ENCODE measurements at regions not wholly inside any gene's neighbourhood (a gene's known extent, or its start where the extent isn't known, plus 50 kb on each side); places are given as distances from the start of the nearest gene placed in this dataset.

DNA sequence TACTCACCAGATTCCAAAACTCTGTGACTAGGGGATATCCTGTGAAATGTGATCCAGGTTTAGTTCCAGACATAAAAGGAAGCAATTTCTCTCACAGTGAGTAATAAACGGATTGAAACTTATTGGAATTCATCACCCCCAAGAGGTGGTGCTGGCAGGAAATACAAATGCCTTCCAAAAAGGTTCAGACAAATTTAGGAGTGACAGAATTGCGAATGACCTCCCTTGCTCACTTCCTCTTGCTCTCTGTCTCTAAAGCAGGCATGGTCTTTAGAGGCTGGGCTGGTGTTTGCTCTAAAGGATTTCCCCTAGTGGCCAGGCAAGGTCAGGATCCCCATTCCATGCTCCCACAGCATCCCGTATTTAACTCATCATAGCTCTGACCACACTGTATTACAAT lies 449.4 kb upstream of the PPP2R3A start:
- H3K36me3 ChIP-seq (ENCODE audit: control insufficient read depth, insufficient read depth, low read length), result no peaks in the 10 kb centered on the region
- no peak overlapping the region for H3K4me3 ChIP-seq (replicated peaks; ENCODE audit: low read depth, low read length)
- TF ChIP-seq, protein P1, sequence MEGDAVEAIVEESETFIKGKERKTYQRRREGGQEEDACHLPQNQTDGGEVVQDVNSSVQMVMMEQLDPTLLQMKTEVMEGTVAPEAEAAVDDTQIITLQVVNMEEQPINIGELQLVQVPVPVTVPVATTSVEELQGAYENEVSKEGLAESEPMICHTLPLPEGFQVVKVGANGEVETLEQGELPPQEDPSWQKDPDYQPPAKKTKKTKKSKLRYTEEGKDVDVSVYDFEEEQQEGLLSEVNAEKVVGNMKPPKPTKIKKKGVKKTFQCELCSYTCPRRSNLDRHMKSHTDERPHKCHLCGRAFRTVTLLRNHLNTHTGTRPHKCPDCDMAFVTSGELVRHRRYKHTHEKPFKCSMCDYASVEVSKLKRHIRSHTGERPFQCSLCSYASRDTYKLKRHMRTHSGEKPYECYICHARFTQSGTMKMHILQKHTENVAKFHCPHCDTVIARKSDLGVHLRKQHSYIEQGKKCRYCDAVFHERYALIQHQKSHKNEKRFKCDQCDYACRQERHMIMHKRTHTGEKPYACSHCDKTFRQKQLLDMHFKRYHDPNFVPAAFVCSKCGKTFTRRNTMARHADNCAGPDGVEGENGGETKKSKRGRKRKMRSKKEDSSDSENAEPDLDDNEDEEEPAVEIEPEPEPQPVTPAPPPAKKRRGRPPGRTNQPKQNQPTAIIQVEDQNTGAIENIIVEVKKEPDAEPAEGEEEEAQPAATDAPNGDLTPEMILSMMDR (IDR thresholded peaks at IDR 0.05; ENCODE audit: insufficient read depth, low read length, poor library complexity, severe bottlenecking), result no peak
- no peak for DNase-seq (ENCODE audit: extremely low read depth, insufficient read length)
- 0 out of 2 replicates have a peak, but pooled peaks cover 1% of the 10 kb centered on the region for H3K27me3 ChIP-seq (replicated peaks; ENCODE audit: control insufficient read depth, insufficient read depth, low read length)

- no peaks in the 10 kb centered on the region for H3K27me3 ChIP-seq (replicated peaks; ENCODE audit: control insufficient read depth, insufficient read depth, low read length)
- DNase-seq (ENCODE audit: extremely low read depth, insufficient read length), result no peak
- no peak overlapping the region for H3K4me3 ChIP-seq (replicated peaks; ENCODE audit: low read depth, low read length)
- H3K36me3 ChIP-seq (ENCODE audit: control insufficient read depth, insufficient read depth, low read length), result no peaks in the 10 kb centered on the region
- TF ChIP-seq, protein P1 (IDR thresholded peaks at IDR 0.05; ENCODE audit: insufficient read depth, low read length, poor library complexity, severe bottlenecking), result no peak
Observed at GRCh38 chr3:135528413-135529015, 437.0 kb upstream of the PPP2R3A start.

- TF ChIP-seq, protein P1 (IDR thresholded peaks at IDR 0.05; ENCODE audit: insufficient read depth, low read length, poor library complexity, severe bottlenecking), result no peak
- no peak for DNase-seq (ENCODE audit: extremely low read depth, insufficient read length)
- no peak overlapping the region for H3K4me3 ChIP-seq (replicated peaks; ENCODE audit: low read depth, low read length)
- H3K36me3 ChIP-seq (ENCODE audit: control insufficient read depth, insufficient read depth, low read length), result no peaks in the 10 kb centered on the region
- no peaks in the 10 kb centered on the region for H3K27me3 ChIP-seq (replicated peaks; ENCODE audit: control insufficient read depth, insufficient read depth, low read length)
Observed at GRCh38 chr3:135532021-135532420, 433.5 kb upstream of the PPP2R3A start.

- H3K36me3 ChIP-seq (ENCODE audit: control insufficient read depth, insufficient read depth, low read length), result no peaks in the 10 kb centered on the region
- no peak overlapping the region for H3K4me3 ChIP-seq (replicated peaks; ENCODE audit: low read depth, low read length)
- TF ChIP-seq, protein P1 (IDR thresholded peaks at IDR 0.05; ENCODE audit: insufficient read depth, low read length, poor library complexity, severe bottlenecking), result no peak
- no peaks in the 10 kb centered on the region for H3K27me3 ChIP-seq (replicated peaks; ENCODE audit: control insufficient read depth, insufficient read depth, low read length)
- DNase-seq (ENCODE audit: extremely low read depth, insufficient read length), result no peak
Observed at GRCh38 chr3:135538123-135538522, 427.4 kb upstream of the PPP2R3A start.

DNA sequence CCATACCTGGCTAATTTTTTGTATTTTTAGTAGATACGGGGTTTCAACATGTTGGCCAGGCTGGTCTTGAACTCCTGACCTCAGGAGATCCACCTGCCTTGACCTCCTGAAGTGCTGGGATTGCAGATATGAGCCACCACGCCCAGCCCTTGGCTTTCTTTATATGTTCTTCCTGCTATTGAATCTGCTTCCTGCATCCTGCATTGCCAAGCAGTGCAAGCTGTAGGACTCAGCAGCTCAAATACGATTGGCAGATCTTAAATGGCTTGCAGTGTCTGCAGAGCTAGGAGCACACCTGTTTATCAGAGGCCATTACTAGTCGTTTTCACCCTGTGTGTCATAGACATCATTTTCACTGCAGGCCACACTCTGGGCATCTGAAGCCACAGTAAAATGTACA lies 426.2 kb upstream of the PPP2R3A start:
- TF ChIP-seq, protein P1 (IDR thresholded peaks at IDR 0.05; ENCODE audit: insufficient read depth, low read length, poor library complexity, severe bottlenecking), result no peak
- Histone ChIP-seq H3K4me3 (replicated peaks; ENCODE audit: low read depth, low read length) (no peak overlapping the region), H3K36me3 (ENCODE audit: control insufficient read depth, insufficient read depth, low read length) (no peaks in the 10 kb centered on the region), H3K27me3 (replicated peaks; ENCODE audit: control insufficient read depth, insufficient read depth, low read length) (no peaks in the 10 kb centered on the region)
- no peak for DNase-seq (ENCODE audit: extremely low read depth, insufficient read length)

DNA sequence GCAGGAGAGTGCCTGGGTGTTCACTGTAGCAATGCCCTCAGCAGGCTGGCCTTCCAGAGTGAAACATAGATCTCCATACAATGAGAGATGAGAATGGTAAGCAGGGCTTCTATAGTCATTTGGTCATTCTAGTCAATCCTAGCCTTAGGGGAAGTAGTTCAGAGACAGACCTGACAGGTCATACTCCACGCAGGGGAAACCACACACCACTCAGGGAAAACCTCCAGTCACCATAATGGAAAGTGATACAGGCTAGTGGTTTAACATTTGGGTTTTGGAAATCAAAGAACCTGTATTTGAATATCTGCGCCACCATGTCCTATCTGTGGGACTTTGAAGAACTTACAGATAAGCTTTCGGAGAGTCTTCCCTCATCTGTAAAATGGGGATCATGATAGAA lies 425.7 kb upstream of the PPP2R3A start:
- no peak overlapping the region for H3K4me3 ChIP-seq (replicated peaks; ENCODE audit: low read depth, low read length)
- H3K27me3 ChIP-seq (replicated peaks; ENCODE audit: control insufficient read depth, insufficient read depth, low read length), result no peaks in the 10 kb centered on the region
- no peaks in the 10 kb centered on the region for H3K36me3 ChIP-seq (ENCODE audit: control insufficient read depth, insufficient read depth, low read length)
- TF ChIP-seq, protein P1 (IDR thresholded peaks at IDR 0.05; ENCODE audit: insufficient read depth, low read length, poor library complexity, severe bottlenecking), result no peak
- DNase-seq (ENCODE audit: extremely low read depth, insufficient read length), result no peak

Measured in GM06990 (cell line).